ENCODE measurements at regions not wholly inside any gene's neighbourhood (a gene's known extent, or its start where the extent isn't known, plus 50 kb on each side); places are given as distances from the start of the nearest gene placed in this dataset.

DNA sequence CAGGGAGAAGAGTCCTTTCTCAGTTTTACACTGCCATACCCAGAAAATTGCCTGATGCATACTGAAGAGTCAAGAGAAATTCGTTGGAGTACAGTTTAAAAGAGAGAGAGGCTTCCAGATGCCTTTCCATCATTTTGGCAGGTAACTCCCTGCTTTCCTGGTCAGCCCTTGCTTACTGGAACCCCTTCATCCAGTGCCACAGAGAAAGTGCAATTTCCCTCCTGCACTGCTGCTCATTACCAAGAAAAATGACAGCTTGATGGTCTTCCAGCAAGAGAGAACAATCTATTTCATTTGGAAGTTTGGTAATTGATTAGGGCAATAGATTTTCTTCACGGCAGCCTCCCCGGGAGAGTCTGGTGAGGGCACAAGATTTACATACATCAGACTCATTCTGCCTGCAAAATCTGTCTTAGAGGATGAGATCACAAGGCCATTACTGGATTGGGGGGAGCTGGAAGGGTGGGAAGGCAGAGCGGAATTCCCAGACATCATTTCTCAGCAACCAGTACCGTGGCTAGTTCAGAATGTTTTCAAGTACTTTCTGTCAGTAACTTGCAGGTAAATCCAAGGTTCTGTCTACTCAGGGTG, 102.8 kb upstream of the SLC14A2 start:
- TF ChIP-seq, protein P1, sequence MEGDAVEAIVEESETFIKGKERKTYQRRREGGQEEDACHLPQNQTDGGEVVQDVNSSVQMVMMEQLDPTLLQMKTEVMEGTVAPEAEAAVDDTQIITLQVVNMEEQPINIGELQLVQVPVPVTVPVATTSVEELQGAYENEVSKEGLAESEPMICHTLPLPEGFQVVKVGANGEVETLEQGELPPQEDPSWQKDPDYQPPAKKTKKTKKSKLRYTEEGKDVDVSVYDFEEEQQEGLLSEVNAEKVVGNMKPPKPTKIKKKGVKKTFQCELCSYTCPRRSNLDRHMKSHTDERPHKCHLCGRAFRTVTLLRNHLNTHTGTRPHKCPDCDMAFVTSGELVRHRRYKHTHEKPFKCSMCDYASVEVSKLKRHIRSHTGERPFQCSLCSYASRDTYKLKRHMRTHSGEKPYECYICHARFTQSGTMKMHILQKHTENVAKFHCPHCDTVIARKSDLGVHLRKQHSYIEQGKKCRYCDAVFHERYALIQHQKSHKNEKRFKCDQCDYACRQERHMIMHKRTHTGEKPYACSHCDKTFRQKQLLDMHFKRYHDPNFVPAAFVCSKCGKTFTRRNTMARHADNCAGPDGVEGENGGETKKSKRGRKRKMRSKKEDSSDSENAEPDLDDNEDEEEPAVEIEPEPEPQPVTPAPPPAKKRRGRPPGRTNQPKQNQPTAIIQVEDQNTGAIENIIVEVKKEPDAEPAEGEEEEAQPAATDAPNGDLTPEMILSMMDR (IDR thresholded peaks at IDR 0.05), result no peak
- TF ChIP-seq EZH2phosphoT487 (IDR thresholded peaks at IDR 0.05), result no peak
- TF ChIP-seq EZH2 (IDR thresholded peaks at IDR 0.05), result no peak
- Mint-ChIP-seq H3K27ac (no peak overlapping the region), H3K4me3 (no peak overlapping the region)

DNA sequence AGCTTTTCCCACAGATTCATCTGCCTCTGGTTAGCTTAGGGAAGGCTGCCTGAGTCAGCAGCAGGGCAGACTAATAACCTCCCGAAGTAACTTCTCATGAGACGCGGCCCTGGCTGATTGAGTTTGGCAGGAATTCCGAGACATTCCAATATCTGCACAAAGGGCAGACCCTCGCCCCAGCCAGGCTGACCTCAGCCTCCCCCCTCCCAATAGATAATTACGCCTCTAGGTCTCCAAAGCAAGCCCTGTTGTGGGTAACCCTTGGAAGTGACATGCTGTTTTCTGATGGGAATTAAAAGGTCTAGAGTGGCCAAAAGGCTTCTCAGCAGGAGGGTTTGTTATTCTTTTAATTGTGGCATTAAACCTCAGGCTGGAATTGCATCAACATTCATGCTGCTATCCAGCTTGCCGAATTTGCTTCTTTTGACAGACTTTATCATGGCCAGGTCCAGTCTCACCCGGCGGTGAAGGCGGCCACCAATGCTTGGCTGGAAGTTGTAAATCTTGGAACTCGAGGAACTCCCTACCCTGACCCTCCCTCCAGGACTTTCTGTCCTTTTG, 98.0 kb upstream of the SLC14A2 start:
- Histone ChIP-seq H3K4me2 (no peak overlapping the region), H3K79me2 (ENCODE audit: low read depth) (no peaks in the 10 kb centered on the region), H2AFZ (replicated peaks) (no peak overlapping the region), H3K4me3 (no peak overlapping the region), H3K9ac (no peak overlapping the region), H3K27ac (no peak overlapping the region), H3K27me3 (no peaks in the 10 kb centered on the region), H3F3A (ENCODE audit: low read depth) (no peaks in the 10 kb centered on the region), H3K9me3 (ENCODE audit: low read depth) (no peaks in the 10 kb centered on the region), H4K20me1 (ENCODE audit: low read depth) (no peaks in the 10 kb centered on the region), H3K36me3 (no peaks in the 10 kb centered on the region), H3K4me1 (peaks cover 19% of the 10 kb centered on the region)
- Mint-ChIP-seq H3K4me1 (peaks cover 38% of the 10 kb centered on the region), H3K27me3 (ENCODE audit: insufficient read depth, low read depth) (peaks cover 2% of the 10 kb centered on the region), H3K9me3 (no peaks in the 10 kb centered on the region), H3K36me3 (no peaks in the 10 kb centered on the region), H3K27ac (peak overlapping the region; percentile 48), H3K4me3 (no peak overlapping the region)
- peak; percentile 43 for DNase-seq (ENCODE audit: low spot score)
- TF ChIP-seq, protein P1 (IDR thresholded peaks at IDR 0.05), result no peak
- TF ChIP-seq EZH2phosphoT487 (IDR thresholded peaks at IDR 0.05), result no peak
- TF ChIP-seq EZH2 (IDR thresholded peaks at IDR 0.05), result no peak

More for the DNA sequence above, 102.8 kb upstream of the SLC14A2 start:
- Histone ChIP-seq H3K27me3 (no peaks in the 10 kb centered on the region), H3K4me1 (peaks cover 17% of the 10 kb centered on the region), H3K4me3 (no peak overlapping the region), H3K36me3 (no peaks in the 10 kb centered on the region), H3F3A (ENCODE audit: low read depth) (no peaks in the 10 kb centered on the region), H3K4me2 (no peak overlapping the region), H3K9ac (no peak overlapping the region), H4K20me1 (ENCODE audit: low read depth) (no peaks in the 10 kb centered on the region), H3K79me2 (ENCODE audit: low read depth) (no peaks in the 10 kb centered on the region), H3K9me3 (ENCODE audit: low read depth) (no peaks in the 10 kb centered on the region), H3K27ac (no peak overlapping the region), H2AFZ (replicated peaks) (no peak overlapping the region)
- H3K36me3 Mint-ChIP-seq, result no peaks in the 10 kb centered on the region
- H3K4me1 Mint-ChIP-seq, result peaks cover 35% of the 10 kb centered on the region
- peaks cover 4% of the 10 kb centered on the region for H3K27me3 Mint-ChIP-seq (ENCODE audit: insufficient read depth, low read depth)
- peaks cover 4% of the 10 kb centered on the region for H3K9me3 Mint-ChIP-seq
- DNase-seq (ENCODE audit: low spot score), result no peak

DNA sequence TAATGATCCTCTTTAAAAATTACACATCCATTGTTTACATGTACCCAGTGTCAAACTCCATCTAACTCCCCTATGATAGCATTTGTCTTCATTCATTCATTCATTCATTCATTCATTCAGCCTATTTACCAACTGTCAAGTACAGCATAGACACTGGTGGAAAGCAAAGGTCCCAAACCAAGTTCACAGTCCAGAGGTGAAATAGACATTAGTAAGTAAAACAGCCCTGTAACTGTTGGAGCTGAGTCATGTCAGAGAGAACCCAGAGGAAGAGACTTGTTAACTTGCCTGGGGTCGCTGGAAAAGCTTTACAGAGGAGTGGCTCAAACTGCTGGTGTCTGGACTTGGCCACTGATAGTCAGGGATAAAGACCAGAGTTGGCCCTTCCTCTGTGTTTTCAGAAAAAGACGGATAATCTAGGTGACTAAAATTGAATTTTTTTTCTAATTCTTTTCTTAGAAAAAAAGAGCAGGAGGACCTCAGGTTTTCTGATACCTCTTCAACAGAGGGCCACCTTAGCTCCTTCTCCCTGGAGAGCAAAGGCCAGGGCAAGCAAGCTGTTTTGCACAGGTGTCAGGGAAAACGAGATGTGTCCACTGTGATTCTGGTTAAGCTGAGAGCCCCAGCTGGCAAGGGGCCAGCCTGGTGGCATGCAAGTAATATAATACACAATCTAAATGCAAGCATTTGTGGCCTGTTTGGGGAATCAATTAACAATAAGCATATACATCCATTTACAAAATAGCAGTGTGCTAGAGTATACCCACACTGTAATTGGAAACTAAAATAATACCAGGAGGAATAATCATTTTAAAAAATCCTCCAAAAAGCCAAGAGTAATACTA, 96.7 kb upstream of the SLC14A2 start:
- no peak for DNase-seq (ENCODE audit: low spot score)
- Mint-ChIP-seq H3K27ac (no peak overlapping the region), H3K4me3 (no peak overlapping the region), H3K36me3 (no peaks in the 10 kb centered on the region), H3K4me1 (peaks cover 38% of the 10 kb centered on the region), H3K9me3 (peaks cover under 1% of the 10 kb centered on the region), H3K27me3 (ENCODE audit: insufficient read depth, low read depth) (peaks cover 2% of the 10 kb centered on the region)
- H3K4me1 ChIP-seq, result peaks cover 19% of the 10 kb centered on the region
- no peaks in the 10 kb centered on the region for H3K9me3 ChIP-seq (ENCODE audit: low read depth)
- TF ChIP-seq EZH2phosphoT487 (IDR thresholded peaks at IDR 0.05), result no peak
- TF ChIP-seq, protein P1 (IDR thresholded peaks at IDR 0.05), result no peak
- no peaks in the 10 kb centered on the region for H3K36me3 ChIP-seq
- H3K27me3 ChIP-seq, result no peaks in the 10 kb centered on the region
- H3F3A ChIP-seq (ENCODE audit: low read depth), result no peaks in the 10 kb centered on the region
- H3K27ac ChIP-seq, result no peak overlapping the region
- no peaks in the 10 kb centered on the region for H3K79me2 ChIP-seq (ENCODE audit: low read depth)
- no peaks in the 10 kb centered on the region for H4K20me1 ChIP-seq (ENCODE audit: low read depth)
- no peak overlapping the region for H3K4me3 ChIP-seq
- H2AFZ ChIP-seq (replicated peaks), result no peak overlapping the region
- H3K9ac ChIP-seq, result no peak overlapping the region
- H3K4me2 ChIP-seq, result no peak overlapping the region
